ENCODE measurements at regions not wholly inside any gene's neighbourhood (a gene's known extent, or its start where the extent isn't known, plus 50 kb on each side); places are given as distances from the start of the nearest gene placed in this dataset.

- TF ChIP-seq CTCF (IDR thresholded peaks at IDR 0.05; ENCODE audit: insufficient read depth, low read depth, low read length, missing control alignments), result no peak
- no peak for DNase-seq (ENCODE audit: low read depth)
- no peak overlapping the region for H3K4me3 ChIP-seq (ENCODE audit: low read depth, low read length)
These were observed 250.7 kb upstream of the ZNF32 start for GRCh38 chr10:43899224-43899959.

GRCh38 chr10:43898592-43898991 lies 249.9 kb upstream of the ZNF32 start:
- TF ChIP-seq CTCF (IDR thresholded peaks at IDR 0.05; ENCODE audit: insufficient read depth, low read depth, low read length, missing control alignments), result no peak
- no peak for DNase-seq (ENCODE audit: low read depth)
- H3K4me3 ChIP-seq (ENCODE audit: low read depth, low read length), result no peak overlapping the region

- TF ChIP-seq CTCF (IDR thresholded peaks at IDR 0.05; ENCODE audit: insufficient read depth, low read depth, low read length, missing control alignments), result no peak
- no peak overlapping the region for H3K4me3 ChIP-seq (ENCODE audit: low read depth, low read length)
- no peak for DNase-seq (ENCODE audit: low read depth)
These were observed 249.2 kb upstream of the ZNF32 start for GRCh38 chr10:43897765-43898419.

GRCh38 chr10:43892062-43892770 lies 243.5 kb upstream of the ZNF32 start:
- no peak for DNase-seq (ENCODE audit: low read depth)
- no peak overlapping the region for H3K4me3 ChIP-seq (ENCODE audit: low read depth, low read length)
- no peak for TF ChIP-seq CTCF (IDR thresholded peaks at IDR 0.05; ENCODE audit: insufficient read depth, low read depth, low read length, missing control alignments)

- H3K4me3 ChIP-seq (ENCODE audit: low read depth, low read length), result no peak overlapping the region
- no peak for TF ChIP-seq CTCF (IDR thresholded peaks at IDR 0.05; ENCODE audit: insufficient read depth, low read depth, low read length, missing control alignments)
- DNase-seq (ENCODE audit: low read depth), result no peak
These were observed 242.6 kb upstream of the ZNF32 start for GRCh38 chr10:43891241-43891640.

- TF ChIP-seq CTCF (IDR thresholded peaks at IDR 0.05; ENCODE audit: insufficient read depth, low read depth, low read length, missing control alignments), result no peak
- no peak for DNase-seq (ENCODE audit: low read depth)
- no peak overlapping the region for H3K4me3 ChIP-seq (ENCODE audit: low read depth, low read length)
These were observed 241.4 kb upstream of the ZNF32 start for GRCh38 chr10:43890124-43890523.

All from GM12865 (cell line).